Heart left ventricle (tissue), 16 donors: ENCODE measurements at regions not wholly inside any gene's neighbourhood (a gene's known extent, or its start where the extent isn't known, plus 50 kb on each side); places are given as distances from the start of the nearest gene placed in this dataset.

Experiments
- ATAC-seq, 4 donors: fragments of 200-7000 bp; cut with Tn5 transposase; one replicate each; pipeline ENCODE4 v1.9.1; 2020 to 2022; ENCODE audit warnings: moderate library complexity in 4 of 4, mild to moderate bottlenecking in 3 of 4, moderate number of reproducible peaks in 1 of 4
- DNase-seq, 5 donors: peaks; one replicate each; pipeline ENCODE4 v3.0.0-alpha.2; 2020
- H3K27ac ChIP-seq, 12 donors: fragments of 200-600 bp; sonication (generic) in 4 of 12; one replicate each; pipeline versions ENCODE4 v1.5.0 to v1.8.0; 2016 to 2022; ENCODE audit warnings: mild to moderate bottlenecking in 2 of 12
- H3K27me3 ChIP-seq, 9 donors: fragments of 200-600 bp; sonication (generic) in 2 of 9; one replicate each; pipeline versions ENCODE4 v1.5.1 to v1.8.0; 2016 to 2022; ENCODE audit warnings: mild to moderate bottlenecking in 3 of 9
- H3K36me3 ChIP-seq, 9 donors: fragments of 200-600 bp; sonication (generic) in 2 of 9; one replicate each; pipeline versions ENCODE4 v1.5.0 to v1.8.0; 2018 to 2022; ENCODE audit warnings: mild to moderate bottlenecking in 2 of 9
- H3K4me1 ChIP-seq, 12 donors: fragments of 200-600 bp; sonication (generic) in 4 of 12; one replicate each; pipeline versions ENCODE4 v1.5.0 to v1.8.0; 2016 to 2022; ENCODE audit warnings: mild to moderate bottlenecking in 3 of 12
- H3K4me3 ChIP-seq, 12 donors: fragments of 200-600 bp; sonication (generic) in 4 of 12; one replicate each; pipeline versions ENCODE4 v1.5.0 to v1.8.0; 2017 to 2022; ENCODE audit warnings: mild to moderate bottlenecking in 9 of 12, moderate library complexity in 4 of 12
- H3K9me3 ChIP-seq, 12 donors: fragments of 200-600 bp; sonication (generic) in 4 of 12; one replicate each; pipeline versions ENCODE4 v1.5.0 to v1.8.0; 2016 to 2022; ENCODE audit warnings: mild to moderate bottlenecking in 1 of 12
- POLR2A ChIP-seq, 2 donors: fragments of 450-650 bp; IDR thresholded peaks; one replicate each; pipeline ENCODE4 v1.6.1; 2017; ENCODE audit warnings: antibody characterized with exemption in 2 of 2, mild to moderate bottlenecking in 2 of 2, moderate library complexity in 2 of 2
- WGBS, 4 donors: extraction: QIAGEN DNeasy Blood & Tissue Kit in 2 of 4; methylation state at CpG; one replicate each; pipeline versions ENCODE4 v1.1.5 to v1.1.7; 2013 to 2018; 5-methylcytosine and 5-hydroxymethylcytosine counted together
- intact Hi-C, 10 donors: fragments of 100-400 bp; cut with DNase I; formaldehyde crosslinking; loops; one replicate each; pipeline versions ENCODE4 v1.11.1 to v1.14.2; 2022
- TF ChIP-seq, protein P1 (sequence below), 12 donors: fragments of 200-600 bp; sonication (generic) in 4 of 12; IDR thresholded peaks; one replicate each; pipeline versions ENCODE4 v1.5.0 to v1.8.0; 2018 to 2022; ENCODE audit warnings: antibody characterized with exemption in 12 of 12, mild to moderate bottlenecking in 5 of 12
- donor health status: ischemic (EF 13 %, LVEDD 7.1; RV severe dilation, severe dysfunction).
- donor health status: healthy with polysubstance abuse.
- donor health status: DM: no; HTN: yes; CAD: no.
- donor health status: DM: no; HTN: no; CAD: no.
- donor health status: ischemic (EF 25% LVEDD 6.9; RV normal size, moderate dysfunction).
- donor health status: ischemic (EF 25% LVEDD 5.7; RV mildly dilated, moderate dysfunction).
- donor health status: healthy.
- donor health status: DM: yes; HTN: yes; CAD: no.
- donor health status: ischemic (EF 35%, LVEDD 5.7; RV mildly dilated, moderate dysfunction).
- donor health status: nonischemic (EF 11% LVEDD 7.7; RV severe dilation, severe dysfunction).
- donor health status: DM: yes; HTN: yes; CAD: no.
- donor health status: PGD.
- donor health status: ischemic (EF 29% LVEDD 5.4; RV normal size, mild dysfunction).
- donor health status: nonischemic (EF 23%, LVEDD 6.1; RV moderate dilation, normal function).

DNA sequence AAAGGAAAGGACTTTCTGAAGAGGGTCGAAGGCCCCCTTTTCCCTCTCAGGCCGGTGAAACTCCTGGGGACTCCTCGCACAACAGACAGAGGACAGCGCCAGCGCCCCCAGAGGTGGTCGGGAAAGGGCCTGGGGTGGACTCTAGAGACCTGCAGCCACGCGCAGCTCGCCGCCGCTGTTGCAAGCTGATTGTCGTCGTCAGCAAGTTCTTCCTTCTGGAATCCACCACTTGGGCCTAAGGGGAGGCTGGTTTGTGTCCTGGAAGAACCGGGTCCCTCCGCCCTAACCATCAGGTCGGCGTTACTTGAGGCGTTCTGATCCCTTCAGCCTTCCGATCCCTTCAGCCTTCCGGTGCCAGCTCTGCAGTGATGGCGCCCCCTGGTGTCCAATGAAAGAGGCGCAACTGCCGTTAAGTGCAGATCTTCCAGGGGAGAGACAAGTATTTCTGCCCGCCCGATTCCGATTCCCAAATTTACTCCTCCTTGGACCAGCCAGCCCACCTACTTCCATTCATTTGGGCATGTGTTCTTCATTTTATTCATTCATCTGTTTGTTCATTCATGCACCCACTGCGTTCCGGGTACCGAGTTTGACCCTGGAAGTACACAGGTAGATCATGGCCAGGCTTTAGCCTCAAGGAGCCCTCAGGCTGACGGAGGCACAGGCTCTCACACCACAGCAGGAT is 77.2 kb upstream of the SLC6A11 start:
- Histone ChIP-seq H3K27ac (no peak overlapping the region), H3K27me3 (peaks cover 0 to 63% (median 29%) of the 10 kb centered on the region in 9 donors), H3K4me1 (peaks cover 0 to 6% (median 0%) of the 10 kb centered on the region in 12 donors), H3K4me3 (peak overlapping the region in 8 of 12 donors; percentile 10 to 55 (median 36)), H3K9me3 (peaks cover 0 to 10% (median 2%) of the 10 kb centered on the region in 12 donors), H3K36me3 (no peaks in the 10 kb centered on the region)
- intact Hi-C loops: loop anchor here in 9 of 10 donors (2.0 to 5.0 kb wide), 2 partner anchors 394 to 397 kb away; no protein-coding TSS in a partner anchor
- DNase-seq: peak; percentile 44 to 80 (median 63)
- 2 to 7% (median 3%) methylated on average over 23 to 30 of the region's 30 CpGs for WGBS, 4 donors
- TF ChIP-seq POLR2A (IDR thresholded peaks at IDR 0.05): no peak
- TF ChIP-seq, protein P1, sequence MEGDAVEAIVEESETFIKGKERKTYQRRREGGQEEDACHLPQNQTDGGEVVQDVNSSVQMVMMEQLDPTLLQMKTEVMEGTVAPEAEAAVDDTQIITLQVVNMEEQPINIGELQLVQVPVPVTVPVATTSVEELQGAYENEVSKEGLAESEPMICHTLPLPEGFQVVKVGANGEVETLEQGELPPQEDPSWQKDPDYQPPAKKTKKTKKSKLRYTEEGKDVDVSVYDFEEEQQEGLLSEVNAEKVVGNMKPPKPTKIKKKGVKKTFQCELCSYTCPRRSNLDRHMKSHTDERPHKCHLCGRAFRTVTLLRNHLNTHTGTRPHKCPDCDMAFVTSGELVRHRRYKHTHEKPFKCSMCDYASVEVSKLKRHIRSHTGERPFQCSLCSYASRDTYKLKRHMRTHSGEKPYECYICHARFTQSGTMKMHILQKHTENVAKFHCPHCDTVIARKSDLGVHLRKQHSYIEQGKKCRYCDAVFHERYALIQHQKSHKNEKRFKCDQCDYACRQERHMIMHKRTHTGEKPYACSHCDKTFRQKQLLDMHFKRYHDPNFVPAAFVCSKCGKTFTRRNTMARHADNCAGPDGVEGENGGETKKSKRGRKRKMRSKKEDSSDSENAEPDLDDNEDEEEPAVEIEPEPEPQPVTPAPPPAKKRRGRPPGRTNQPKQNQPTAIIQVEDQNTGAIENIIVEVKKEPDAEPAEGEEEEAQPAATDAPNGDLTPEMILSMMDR (IDR thresholded peaks at IDR 0.05): peak; percentile 72 to 87 (median 80)
- ATAC-seq: peak in 3 of 4 donors; percentile 65 to 90 (median 80)

DNA sequence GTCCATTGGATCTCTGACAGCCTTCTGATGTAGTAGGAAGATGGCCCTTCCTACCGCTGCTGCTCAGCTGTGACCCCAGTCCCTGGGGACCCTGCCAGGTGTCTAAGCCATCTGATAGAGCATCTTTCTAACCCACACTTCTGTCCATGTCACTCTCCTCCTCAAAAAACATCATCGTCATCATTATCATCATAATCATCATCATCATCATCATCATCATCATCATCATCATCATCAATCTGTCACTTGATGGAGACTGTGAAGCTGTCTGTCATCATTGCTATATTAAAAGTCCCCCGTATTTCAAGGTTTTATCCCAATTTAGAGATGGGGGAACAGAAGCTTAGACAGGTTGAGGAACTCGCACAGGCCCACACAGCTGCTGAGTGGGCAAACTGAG is 75.1 kb upstream of the SLC6A11 start:
- ATAC-seq: no peak
- WGBS, 4 donors: 51 to 69% (median 64%) methylated on average over 4 of the region's 4 CpGs
- H3K4me1 ChIP-seq: peaks cover 0 to 6% (median 0%) of the 10 kb centered on the region in 12 donors
- no peak overlapping the region for H3K4me3 ChIP-seq
- DNase-seq: no peak
- TF ChIP-seq POLR2A (IDR thresholded peaks at IDR 0.05): no peak
- TF ChIP-seq, protein P1 (IDR thresholded peaks at IDR 0.05): no peak
- no peak overlapping the region for H3K27ac ChIP-seq
- H3K9me3 ChIP-seq: no peaks in the 10 kb centered on the region
- intact Hi-C loops: no loop called here
- H3K36me3 ChIP-seq: no peaks in the 10 kb centered on the region
- H3K27me3 ChIP-seq: peaks cover 0 to 69% (median 35%) of the 10 kb centered on the region in 9 donors

DNA sequence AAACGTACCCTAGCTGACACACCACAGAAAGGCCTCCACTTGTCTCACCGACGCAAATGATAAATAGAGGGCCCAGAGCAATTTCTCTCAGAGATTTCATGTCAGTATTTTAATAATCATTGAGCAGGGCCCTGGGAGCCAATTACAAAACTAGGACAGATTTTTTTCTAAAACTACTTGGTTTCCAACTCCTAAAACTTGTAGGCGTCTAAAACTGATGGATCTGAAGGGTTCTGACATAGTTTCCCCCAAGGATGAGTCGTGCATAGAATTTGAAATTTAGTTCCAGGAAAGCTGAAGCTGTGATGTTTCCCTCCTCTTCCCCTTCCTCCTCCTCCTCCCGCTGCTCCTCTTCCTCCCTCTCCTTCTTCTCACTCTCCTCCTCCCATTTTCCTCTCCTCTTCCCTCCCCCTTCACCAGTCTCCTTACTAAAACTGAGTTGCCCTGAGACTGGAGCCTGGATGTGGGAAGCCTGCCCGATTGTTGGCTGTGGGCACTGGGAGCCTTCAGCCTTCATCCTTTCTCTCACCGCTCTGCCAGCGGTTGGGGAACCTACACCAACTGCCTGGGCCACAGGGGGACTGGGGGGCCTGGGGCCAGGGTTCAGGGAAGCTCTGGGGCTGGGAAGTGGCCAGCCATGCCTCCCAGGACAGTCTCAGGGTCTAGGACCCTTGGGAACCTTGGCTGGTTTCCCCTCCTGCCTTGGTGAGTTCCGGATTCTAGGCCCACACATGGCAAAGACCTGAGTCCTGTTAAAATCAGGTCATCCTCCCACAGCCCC is 73.9 kb upstream of the SLC6A11 start:
- Histone ChIP-seq H3K4me3 (no peak overlapping the region), H3K27me3 (peaks cover 0 to 68% (median 39%) of the 10 kb centered on the region in 9 donors), H3K9me3 (no peaks in the 10 kb centered on the region), H3K27ac (no peak overlapping the region), H3K4me1 (peaks cover 0 to 6% (median 0%) of the 10 kb centered on the region in 12 donors), H3K36me3 (no peaks in the 10 kb centered on the region)
- TF ChIP-seq, protein P1 (IDR thresholded peaks at IDR 0.05): no peak
- TF ChIP-seq POLR2A (IDR thresholded peaks at IDR 0.05): no peak
- DNase-seq (no peak), ATAC-seq (no peak)
- intact Hi-C loops: no loop called here
- 70 to 74% (median 73%) methylated on average over 10 of the region's 10 CpGs for WGBS, 4 donors
